GM18861 (cell line): ENCODE measurements at regions not wholly inside any gene's neighbourhood (a gene's known extent, or its start where the extent isn't known, plus 50 kb on each side); places are given as distances from the start of the nearest gene placed in this dataset.
"Not testable (repeated sequence)": the region's sequence is repeated elsewhere in the genome, so short reads cannot be mapped to it uniquely, and the experiment has no call there.

ENCODE experiments used
- ATAC-seq: cut with Tn5 transposase; IDR thresholded peaks from one replicate; pipeline ENCODE4 v1.9.1; 2021; ENCODE audit not compliant: unreplicated experiment

DNA sequence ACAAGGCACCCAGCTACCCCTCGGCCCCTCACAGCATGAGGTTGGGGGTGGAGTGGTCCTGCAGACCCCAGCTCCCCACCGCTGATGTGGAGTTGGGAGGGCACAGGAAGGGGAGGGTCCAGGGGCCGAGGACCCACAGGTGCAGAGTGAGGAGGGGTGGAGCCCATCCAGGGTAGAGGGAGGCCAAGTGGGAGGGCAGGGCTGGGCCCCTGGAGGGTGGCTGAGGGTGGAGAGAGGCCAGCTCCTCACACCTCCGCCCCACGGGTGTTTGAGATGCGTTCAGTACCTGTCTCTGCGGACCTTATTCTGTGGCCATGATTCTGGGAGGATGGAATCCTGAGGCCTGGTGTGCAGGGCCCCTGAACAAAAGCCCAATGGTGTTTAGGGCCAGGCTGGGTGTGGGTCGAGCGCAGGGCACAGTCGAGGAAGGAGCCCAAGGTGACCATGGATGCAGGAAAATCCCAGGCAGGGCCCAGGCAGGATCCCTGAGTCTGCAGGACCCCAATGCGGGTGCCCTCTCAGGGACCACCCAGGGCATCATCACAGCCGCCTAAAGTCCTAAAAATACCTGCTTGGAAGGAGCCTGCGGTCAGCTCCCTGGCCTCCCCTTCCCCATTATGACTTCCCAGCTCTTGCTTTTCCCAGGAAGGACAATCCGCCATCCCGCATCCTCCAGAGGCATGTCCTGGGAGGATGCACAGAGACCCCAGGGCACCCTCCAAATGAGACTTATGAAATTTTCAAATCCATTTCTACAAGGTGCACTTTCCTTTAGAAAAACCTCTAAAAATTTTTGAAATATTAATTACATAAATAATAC lies 377.1 kb upstream of the SFSWAP start:
- no peak for ATAC-seq

DNA sequence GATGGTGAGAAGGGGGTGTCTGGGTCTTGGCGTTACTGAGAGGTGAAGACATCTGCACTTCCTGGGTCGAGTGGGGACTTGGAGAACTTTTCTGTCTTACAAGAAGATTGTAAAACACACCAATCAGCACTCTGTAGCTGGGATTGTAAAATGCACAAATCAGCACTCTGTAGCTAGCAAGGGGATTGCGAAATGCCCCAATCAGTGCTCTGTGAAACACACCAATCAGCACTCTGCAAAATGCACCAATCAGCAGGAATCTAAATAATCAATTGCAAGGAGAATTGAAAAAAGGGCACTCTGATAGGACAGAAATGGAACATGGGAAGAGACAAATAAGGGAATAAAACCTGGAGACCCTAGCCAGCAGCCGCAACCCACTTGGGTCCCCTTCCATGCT lies 376.1 kb upstream of the SFSWAP start:
- ATAC-seq: no peak

- no peak for ATAC-seq
Observed at GRCh38 chr12:131335456-131335855, 375.4 kb upstream of the SFSWAP start.

- ATAC-seq: not testable (repeated sequence)
Observed at GRCh38 chr12:131337861-131338260, 373.0 kb upstream of the SFSWAP start.

DNA sequence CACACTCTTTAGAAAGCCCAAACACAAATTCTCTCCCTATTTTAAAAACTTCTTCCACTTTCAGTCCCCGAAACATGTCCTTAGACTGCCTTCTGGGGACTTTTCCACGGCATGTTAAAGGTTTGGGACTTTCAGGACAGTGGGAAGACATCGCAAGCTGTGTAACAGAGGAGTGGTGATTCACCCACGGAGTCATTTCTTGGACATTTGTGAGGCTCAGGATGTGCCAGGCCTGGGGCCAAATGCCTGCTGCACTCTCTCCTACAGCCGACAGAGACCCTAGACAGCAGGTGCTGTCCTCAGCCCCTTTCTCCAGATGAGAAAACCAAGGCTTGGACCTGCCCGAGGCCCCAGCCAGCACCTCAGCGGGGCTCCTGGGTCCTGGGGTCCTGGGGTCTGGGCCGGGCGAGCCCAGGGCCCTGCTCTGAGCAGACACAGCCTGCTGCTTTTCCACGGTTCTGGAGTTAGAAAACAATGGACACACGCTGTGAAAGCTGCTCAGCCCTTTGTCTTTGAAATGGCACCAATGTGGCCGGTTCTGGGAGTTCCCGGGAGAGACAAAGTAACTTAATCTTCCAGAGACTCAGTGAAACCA lies 370.2 kb upstream of the SFSWAP start:
- no peak for ATAC-seq

GRCh38 chr12:131341608-131342007 lies 369.3 kb upstream of the SFSWAP start:
- ATAC-seq: not testable (repeated sequence)

DNA sequence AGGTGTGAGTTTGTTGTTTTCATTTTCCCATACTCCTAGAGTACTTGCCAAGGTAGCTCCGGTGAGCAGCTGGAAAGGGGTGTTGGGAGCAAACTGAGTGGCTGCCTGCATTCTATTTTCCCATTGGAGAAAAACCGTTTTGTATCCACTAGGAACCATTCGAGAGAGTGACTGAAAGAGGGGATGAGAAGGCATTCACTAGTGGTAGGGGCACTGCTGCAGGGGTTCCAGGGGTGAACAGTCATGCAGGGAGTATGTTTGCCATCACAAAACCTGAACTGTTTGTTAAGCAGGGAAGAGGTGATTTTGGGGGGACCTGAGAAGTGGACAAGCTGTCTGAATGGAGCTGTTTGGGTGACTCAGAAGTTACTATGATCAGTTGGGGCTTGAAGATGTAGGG lies 367.5 kb upstream of the SFSWAP start:
- not testable (repeated sequence) for ATAC-seq

GRCh38 chr12:131344715-131345520 lies 366.0 kb upstream of the SFSWAP start:
- not testable (repeated sequence) for ATAC-seq

DNA sequence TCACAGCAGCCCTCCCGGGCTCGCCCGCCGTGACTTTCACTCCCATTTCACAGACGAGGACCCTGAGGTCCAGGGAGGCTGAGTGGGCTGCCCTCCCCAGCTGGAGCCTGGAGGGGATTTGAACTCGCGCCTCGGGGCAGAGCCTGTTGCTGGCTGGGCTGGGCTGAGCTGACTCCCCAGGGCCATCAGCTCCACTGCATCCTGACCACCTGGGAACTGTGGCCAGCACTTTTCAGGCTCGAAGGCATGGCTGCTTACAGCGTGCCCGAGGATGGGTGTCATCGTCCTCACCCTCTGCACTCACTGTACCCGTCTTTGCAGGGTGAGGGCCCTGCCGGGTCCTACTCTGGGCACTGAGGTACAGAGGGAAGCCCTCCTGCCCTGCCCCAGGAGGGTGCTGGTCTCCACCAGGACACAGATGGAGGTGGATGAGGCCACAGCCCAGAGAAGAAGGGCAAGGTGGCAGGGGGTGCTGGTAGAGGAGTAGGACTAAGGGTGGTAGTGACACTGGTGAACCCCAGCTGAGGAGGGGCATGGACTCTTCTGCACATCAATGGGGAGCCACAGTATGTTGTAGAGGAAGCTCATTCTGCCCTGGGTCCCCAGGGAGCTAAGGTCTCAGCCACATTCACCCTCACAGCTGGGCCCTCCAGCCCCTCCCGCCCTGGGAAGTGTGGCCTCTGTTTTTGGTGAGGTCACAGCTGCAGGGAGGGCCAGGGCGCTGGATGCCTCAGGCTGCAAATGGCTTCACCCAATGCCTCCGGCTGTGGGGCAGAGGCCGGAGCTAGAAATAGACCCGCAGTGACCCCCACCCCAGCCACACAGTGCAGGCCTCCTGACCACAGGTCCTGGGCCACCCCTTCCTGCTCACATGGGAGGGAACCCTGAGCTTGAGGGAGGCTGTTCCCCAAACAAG lies 365.1 kb upstream of the SFSWAP start:
- no peak for ATAC-seq

GRCh38 chr12:131346555-131347344 lies 364.1 kb upstream of the SFSWAP start:
- no peak for ATAC-seq

DNA sequence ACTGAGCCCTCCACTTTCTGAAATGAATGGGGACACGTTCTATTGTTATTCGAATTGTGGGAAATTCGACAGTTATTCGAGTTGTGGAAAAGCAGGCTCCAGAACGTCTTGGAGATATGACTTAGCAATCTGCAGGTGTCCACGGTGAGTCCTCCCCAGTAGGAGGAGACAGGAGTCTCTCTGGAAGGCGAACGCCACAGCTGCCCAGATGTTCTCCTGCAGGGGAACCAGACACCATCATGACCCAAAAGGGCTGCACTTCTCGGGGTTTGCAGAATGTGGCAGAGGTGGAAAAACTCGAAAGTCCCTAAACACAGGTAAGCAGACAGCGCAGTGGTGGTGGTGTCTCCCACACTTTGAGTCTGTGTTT lies 363.6 kb upstream of the SFSWAP start:
- no peak for ATAC-seq

DNA sequence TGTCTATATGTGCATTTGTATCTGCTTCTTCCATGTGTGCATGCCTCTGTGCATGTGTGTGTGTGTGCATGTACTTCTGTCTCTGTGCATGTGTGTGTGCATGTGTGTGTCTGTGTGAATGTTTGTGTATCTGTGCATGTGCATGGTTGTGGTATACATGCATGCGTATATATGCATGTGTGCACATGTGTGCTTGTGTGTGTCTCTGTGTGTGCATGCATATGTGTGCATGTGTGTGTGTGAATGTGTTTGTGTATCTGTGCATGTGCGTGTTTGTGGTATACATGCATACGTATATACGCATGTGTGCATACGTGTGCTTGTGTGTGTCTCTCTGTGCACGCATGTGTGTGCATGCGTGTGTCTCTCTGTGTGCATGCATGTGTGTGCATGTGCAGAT lies 363.2 kb upstream of the SFSWAP start:
- ATAC-seq: no peak

DNA sequence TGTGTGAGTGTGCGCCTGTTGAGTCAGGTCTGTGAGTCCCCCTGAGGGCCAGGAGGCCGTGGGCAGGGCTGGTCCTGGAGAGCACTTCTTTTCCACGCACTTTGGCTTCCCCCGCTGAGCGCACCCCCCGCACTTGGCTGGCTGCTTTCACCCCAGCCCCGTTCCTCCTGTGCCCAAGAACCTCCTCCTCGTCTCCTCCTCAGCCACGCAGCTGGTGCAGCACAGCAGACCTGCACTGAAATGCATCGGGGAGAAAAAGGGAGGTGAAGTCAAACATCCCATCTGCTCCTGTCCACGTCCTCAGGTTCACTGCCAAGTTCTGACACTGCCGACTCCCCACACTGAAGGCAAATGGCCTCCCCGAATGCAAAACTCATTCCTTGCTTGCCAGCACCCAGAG lies 362.7 kb upstream of the SFSWAP start:
- no peak for ATAC-seq

DNA sequence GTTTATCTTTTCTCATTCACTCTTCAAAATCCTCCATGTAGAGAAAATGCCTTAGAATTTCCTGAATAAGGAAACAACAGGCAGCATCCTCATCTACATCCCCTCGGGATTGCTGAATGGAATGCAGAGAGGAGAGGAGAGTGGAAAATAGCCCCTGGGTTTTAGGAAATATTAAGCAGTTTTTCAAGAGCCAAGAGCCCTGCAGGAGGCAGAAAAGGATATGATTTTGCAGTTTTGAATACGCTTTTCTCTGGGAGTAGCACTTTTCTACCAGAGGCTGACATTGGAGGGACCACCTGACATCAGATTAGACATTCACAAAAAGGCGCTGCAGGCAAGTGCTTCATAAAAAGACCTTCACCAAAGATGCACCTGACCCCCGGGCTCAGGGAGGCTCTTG lies 362.2 kb upstream of the SFSWAP start:
- no peak for ATAC-seq

GRCh38 chr12:131349397-131350127 lies 361.3 kb upstream of the SFSWAP start:
- no peak for ATAC-seq

- no peak for ATAC-seq
Observed at GRCh38 chr12:131350943-131351318, 360.0 kb upstream of the SFSWAP start.

- no peak for ATAC-seq
Observed at GRCh38 chr12:131351319-131352028, 359.4 kb upstream of the SFSWAP start.

DNA sequence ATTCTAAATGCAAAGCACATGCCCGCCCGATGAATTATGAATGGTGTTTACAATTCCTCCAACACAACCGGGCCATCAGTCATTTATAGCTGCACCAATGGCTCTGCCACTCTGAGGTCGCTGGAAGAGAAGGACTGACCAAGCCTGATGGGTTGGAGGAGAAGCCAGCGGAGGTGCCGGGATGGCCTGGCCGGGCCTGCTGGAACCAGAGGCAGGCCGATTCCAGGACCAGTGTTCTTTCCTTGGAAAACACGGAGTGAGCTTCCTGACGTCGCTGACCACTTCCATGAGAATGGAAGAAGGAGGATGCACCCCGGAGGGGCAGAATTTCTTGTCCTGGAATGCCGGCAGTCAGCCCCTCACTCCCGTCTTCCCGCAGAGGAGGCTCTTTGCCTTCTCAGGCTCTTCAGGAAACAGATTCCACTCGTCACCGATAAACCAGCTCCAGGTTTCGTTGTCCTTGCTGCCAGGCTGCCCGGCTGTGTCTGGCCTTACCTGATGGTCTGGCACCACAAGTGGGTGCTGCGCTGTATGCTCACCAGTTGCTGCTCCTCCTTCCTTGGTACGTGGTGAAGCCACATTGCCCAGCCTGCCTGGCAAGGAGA lies 358.5 kb upstream of the SFSWAP start:
- no peak for ATAC-seq
